ENCODE measurements at regions not wholly inside any gene's neighbourhood (a gene's known extent, or its start where the extent isn't known, plus 50 kb on each side); places are given as distances from the start of the nearest gene placed in this dataset.

DNA sequence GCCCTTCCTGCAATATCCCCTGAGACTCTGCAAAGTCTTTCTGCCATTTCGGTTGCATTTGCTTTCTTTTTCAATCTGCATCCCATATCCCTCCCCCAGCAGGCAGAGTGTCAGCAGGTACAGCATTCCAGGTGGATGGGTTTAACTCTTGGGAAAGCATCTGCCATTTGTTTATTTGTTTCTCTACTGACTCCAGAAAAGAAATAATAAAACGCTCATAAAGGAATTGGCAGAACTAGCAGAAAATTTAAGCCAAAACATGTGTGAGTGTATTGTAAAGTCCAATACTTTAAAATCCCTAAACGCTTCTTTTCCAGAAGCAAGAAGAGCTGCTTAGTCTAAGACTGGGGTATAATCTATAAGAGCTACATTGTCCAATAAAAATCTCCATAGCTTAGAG is 393.8 kb downstream of the TNS3 start:
- H3K4me3 ChIP-seq (ENCODE audit: low read depth, low read length), result no peak overlapping the region
- CTCF ChIA-PET, result interaction anchor here (1.1 kb wide), 1 partner anchor 11 kb away, joined by 3 read pairs; no protein-coding TSS in a partner anchor
- no peak for DNase-seq (ENCODE audit: low read depth, low spot score)
- TF ChIP-seq, protein P1, sequence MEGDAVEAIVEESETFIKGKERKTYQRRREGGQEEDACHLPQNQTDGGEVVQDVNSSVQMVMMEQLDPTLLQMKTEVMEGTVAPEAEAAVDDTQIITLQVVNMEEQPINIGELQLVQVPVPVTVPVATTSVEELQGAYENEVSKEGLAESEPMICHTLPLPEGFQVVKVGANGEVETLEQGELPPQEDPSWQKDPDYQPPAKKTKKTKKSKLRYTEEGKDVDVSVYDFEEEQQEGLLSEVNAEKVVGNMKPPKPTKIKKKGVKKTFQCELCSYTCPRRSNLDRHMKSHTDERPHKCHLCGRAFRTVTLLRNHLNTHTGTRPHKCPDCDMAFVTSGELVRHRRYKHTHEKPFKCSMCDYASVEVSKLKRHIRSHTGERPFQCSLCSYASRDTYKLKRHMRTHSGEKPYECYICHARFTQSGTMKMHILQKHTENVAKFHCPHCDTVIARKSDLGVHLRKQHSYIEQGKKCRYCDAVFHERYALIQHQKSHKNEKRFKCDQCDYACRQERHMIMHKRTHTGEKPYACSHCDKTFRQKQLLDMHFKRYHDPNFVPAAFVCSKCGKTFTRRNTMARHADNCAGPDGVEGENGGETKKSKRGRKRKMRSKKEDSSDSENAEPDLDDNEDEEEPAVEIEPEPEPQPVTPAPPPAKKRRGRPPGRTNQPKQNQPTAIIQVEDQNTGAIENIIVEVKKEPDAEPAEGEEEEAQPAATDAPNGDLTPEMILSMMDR (IDR thresholded peaks at IDR 0.05; ENCODE audit: insufficient read depth, low read length, missing control alignments), result no peak
- POLR2A ChIA-PET, result no interaction called here

DNA sequence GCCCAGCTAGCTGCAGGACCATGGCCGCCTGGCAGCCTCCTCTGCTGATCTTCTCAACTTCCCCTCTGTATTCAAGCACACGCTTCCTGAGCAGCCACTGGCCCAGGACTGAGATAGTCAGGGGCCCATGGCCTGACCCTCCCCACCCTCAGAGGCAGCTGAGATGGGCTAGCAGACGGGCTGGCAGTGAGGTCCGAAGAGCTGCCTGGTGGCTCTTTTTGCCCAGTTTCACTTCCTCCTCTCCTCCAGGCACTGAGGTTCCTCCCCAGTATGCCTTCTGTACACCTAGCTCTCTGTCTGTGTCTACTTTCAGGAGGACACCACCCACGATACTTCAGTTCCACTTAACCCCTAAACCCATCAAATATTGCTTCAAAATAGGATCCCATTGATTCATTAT is 395.6 kb downstream of the TNS3 start:
- CTCF ChIA-PET, result interaction anchor here (0.8 to 1.5 kb wide), 4 partner anchors 9 to 1268 kb away, joined by 3 to 4 read pairs (median 4); no protein-coding TSS in a partner anchor
- POLR2A ChIA-PET, result no interaction called here
- H3K4me3 ChIP-seq (ENCODE audit: low read depth, low read length), result no peak overlapping the region
- TF ChIP-seq, protein P1 (IDR thresholded peaks at IDR 0.05; ENCODE audit: insufficient read depth, low read length, missing control alignments), result no peak
- DNase-seq (ENCODE audit: low read depth, low spot score), result no peak

DNA sequence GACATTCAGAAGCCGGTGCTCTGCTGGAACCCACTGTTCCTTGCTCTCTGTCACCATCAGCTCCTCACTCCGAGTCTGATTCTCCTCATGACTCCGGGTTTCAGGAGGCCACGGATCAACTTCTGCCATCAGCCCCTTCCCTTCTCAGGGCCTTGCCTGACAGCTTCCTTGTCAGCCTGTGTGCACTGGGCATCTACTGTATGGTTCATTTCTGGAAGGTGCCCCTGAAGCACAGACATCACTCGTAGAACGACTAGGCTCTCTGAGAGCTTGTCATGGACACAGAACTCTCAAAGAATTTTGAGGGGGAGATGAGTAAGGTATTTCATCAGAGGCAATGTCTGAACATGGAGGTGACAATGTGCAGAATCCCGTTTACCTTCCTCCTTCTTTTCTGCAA is 396.1 kb downstream of the TNS3 start:
- no peak for DNase-seq (ENCODE audit: low read depth, low spot score)
- POLR2A ChIA-PET, result no interaction called here
- CTCF ChIA-PET, result interaction anchor here (0.8 to 1.5 kb wide), 5 partner anchors 9 to 1296 kb away, joined by 3 to 4 read pairs (median 3); no protein-coding TSS in a partner anchor
- TF ChIP-seq, protein P1 (IDR thresholded peaks at IDR 0.05; ENCODE audit: insufficient read depth, low read length, missing control alignments), result no peak
- H3K4me3 ChIP-seq (ENCODE audit: low read depth, low read length), result no peak overlapping the region

DNA sequence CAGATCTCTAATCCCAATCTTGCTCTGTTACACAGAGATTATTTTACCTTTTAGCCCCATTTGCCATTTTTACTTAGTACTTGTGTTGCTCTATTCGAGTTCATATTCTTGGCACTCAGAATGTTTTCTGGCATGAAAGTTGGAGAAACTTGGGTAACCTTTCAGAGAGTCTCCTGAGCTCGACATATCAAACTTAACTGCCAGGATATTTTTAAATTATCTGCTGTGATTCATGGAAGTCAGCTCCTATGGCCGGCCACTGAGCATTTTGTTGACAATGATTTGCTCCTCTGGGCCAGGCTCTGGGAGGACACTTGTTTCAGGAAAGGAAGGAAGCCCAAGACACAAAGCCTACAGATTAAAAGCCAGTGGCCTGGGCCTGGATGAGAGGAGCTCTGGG is 396.7 kb downstream of the TNS3 start:
- CTCF ChIA-PET, result interaction anchor here (0.9 to 1.5 kb wide), 3 partner anchors 69 to 1295 kb away, joined by 3 to 4 read pairs (median 3); no protein-coding TSS in a partner anchor
- POLR2A ChIA-PET, result no interaction called here

DNA sequence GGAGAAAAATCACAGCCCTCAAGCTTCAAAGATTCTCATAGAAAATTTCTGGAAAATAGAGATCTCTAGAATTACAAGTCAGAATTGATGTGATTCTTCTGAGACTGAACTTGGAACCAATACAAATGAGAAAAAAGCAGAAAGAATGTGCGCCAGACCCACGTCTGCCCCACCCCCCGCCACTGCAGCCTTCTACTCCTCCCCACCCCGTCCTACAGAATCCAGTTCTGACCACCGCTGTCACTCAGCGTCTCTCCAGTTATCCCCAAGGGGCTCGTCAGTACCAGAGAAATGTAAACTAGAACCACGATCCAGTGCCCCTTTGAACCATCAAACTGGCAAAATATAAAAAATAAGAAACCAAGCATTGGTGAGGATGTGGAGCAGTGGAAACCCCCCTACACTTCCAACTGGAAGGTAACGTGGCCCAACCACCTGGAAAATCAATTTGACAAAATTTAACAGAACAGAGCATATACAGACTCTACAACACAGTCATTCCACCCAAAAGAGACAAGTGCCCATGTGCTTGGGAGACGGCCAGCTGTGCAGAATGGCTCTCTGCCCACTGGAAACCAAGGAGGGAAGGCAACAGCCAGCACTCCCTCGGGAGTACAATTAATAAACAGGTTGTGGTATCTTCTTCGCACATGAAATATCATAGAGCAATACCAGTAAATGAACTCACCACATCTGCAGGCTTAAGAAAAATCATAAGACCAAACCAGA is 397.9 kb downstream of the TNS3 start:
- ChIA-PET CTCF (interaction anchor here (0.7 to 17.7 kb wide), 3 partner anchors 11 to 1266 kb away, joined by 4 to 259 read pairs (median 14); partner anchors contain the start of gene IGFBP3), POLR2A (no interaction called here)
- H3K4me3 ChIP-seq (ENCODE audit: low read depth, low read length), result no peak overlapping the region
- no peak for DNase-seq (ENCODE audit: low read depth, low spot score)
- TF ChIP-seq, protein P1 (IDR thresholded peaks at IDR 0.05; ENCODE audit: insufficient read depth, low read length, missing control alignments), result no peak

More for the DNA sequence above, 396.7 kb downstream of the TNS3 start:
- no peak for DNase-seq (ENCODE audit: low read depth, low spot score)
- H3K4me3 ChIP-seq (ENCODE audit: low read depth, low read length), result no peak overlapping the region
- TF ChIP-seq, protein P1 (IDR thresholded peaks at IDR 0.05; ENCODE audit: insufficient read depth, low read length, missing control alignments), result no peak

DNA sequence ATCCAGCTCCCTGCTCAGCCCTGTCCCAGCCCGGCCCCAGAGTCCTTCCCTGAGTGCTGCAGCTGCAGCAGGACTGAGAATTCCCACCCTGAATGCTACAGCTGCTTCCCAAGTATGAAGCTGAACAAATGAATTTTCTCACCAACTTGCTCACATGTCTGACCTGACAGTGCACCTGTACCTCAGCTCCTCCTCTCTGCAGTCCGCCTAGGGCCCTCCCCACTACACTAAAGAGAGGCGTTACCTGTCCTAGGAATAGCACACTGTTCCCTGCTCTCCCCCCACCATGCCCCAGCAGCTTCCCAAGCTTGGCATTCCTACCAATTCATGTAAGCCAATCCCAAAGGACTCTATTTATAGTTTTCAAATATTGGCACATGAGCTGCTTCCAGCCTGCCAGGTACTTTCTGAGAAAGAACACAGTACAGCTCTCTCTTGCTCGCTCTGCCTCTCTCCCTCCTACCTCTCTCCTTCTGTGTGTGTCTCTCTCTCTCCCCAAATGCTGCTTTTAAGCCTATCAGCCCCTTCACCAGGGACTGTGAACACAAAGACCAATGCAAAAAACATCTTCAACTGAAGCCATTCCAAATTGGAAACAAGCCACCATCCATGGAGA is 400.1 kb downstream of the TNS3 start:
- ChIA-PET CTCF (interaction anchor here (0.6 to 17.7 kb wide), 13 partner anchors 9 to 1291 kb away, joined by 3 to 259 read pairs (median 5); partner anchors contain the start of gene IGFBP3), POLR2A (no interaction called here)
- no peak overlapping the region for H3K4me3 ChIP-seq (ENCODE audit: low read depth, low read length)
- no peak for DNase-seq (ENCODE audit: low read depth, low spot score)
- TF ChIP-seq, protein P1 (IDR thresholded peaks at IDR 0.05; ENCODE audit: insufficient read depth, low read length, missing control alignments), result no peak

All from AG04449 (cell line).